GM23338 (cell line): ENCODE measurements at regions not wholly inside any gene's neighbourhood (a gene's known extent, or its start where the extent isn't known, plus 50 kb on each side); places are given as distances from the start of the nearest gene placed in this dataset.

Experiments
- ATAC-seq: fragments of 200-7000 bp; cut with Tn5 transposase; 3 replicates; pipeline ENCODE4 v1.9.1; 2020
- DNase-seq: peaks from one replicate; pipeline ENCODE4 v3.0.0-alpha.2; 2015; ENCODE audit warnings: low spot score
- H2AFZ ChIP-seq: fragments of 200-600 bp; sonication (generic); 2 replicates; pipeline ENCODE4 v1.8.0; 2016; ENCODE audit warnings: antibody characterized with exemption, mild to moderate bottlenecking, moderate library complexity
- H3F3A ChIP-seq: fragments of 200-600 bp; sonication (generic); replicated peaks from 2 replicates; pipeline ENCODE4 v1.8.0; 2017; ENCODE audit warnings: antibody characterized with exemption, mixed run types, low read depth
- H3K27ac ChIP-seq: fragments of 200-600 bp; sonication (generic); 2 replicates; pipeline ENCODE4 v1.6.1; 2016; ENCODE audit warnings: low read depth
- H3K27me3 ChIP-seq: fragments of 200-600 bp; sonication (generic); 2 replicates; pipeline ENCODE4 v1.8.0; 2016; ENCODE audit warnings: mild to moderate bottlenecking, mixed run types, moderate library complexity; ENCODE audit not compliant: insufficient read depth
- H3K36me3 ChIP-seq: fragments of 200-600 bp; sonication (generic); 2 replicates; pipeline ENCODE4 v1.8.0; 2016; ENCODE audit warnings: mild to moderate bottlenecking; ENCODE audit not compliant: insufficient read depth
- H3K4me1 ChIP-seq: fragments of 200-600 bp; sonication (generic); 2 replicates; pipeline ENCODE4 v1.8.0; 2016; ENCODE audit warnings: mild to moderate bottlenecking, moderate library complexity; ENCODE audit not compliant: insufficient read depth
- H3K4me2 ChIP-seq: fragments of 200-600 bp; sonication (generic); 2 replicates; pipeline ENCODE4 v1.7.1; 2017; ENCODE audit warnings: mixed run types
- H3K4me3 ChIP-seq: fragments of 200-600 bp; sonication (generic); 2 replicates; pipeline ENCODE4 v1.6.1; 2016; ENCODE audit warnings: mixed run types
- H3K79me2 ChIP-seq: fragments of 200-600 bp; sonication (generic); replicated peaks from 2 replicates; pipeline ENCODE4 v1.8.0; 2017; ENCODE audit warnings: mild to moderate bottlenecking; ENCODE audit not compliant: insufficient read depth
- H3K9me2 ChIP-seq: fragments of 200-600 bp; sonication (generic); 2 replicates; pipeline ENCODE4 v1.8.0; 2017; ENCODE audit not compliant: insufficient read depth
- H4K20me1 ChIP-seq: fragments of 200-600 bp; sonication (generic); replicated peaks from 2 replicates; pipeline ENCODE4 v1.8.0; 2017; ENCODE audit warnings: mild to moderate bottlenecking; ENCODE audit not compliant: insufficient read depth
- H3K27ac Mint-ChIP-seq: 2 replicates; pipeline ENCODE4 v1.8.0; 2020; ENCODE audit warnings: inconsistent platforms, mild to moderate bottlenecking, moderate library complexity, mixed read lengths
- H3K27me3 Mint-ChIP-seq: 3 replicates; pipeline ENCODE4 v1.8.0; 2022; ENCODE audit warnings: low read depth, mild to moderate bottlenecking, moderate library complexity, mixed read lengths, inconsistent platforms; ENCODE audit not compliant: insufficient read depth, poor library complexity
- H3K36me3 Mint-ChIP-seq: 3 replicates; pipeline ENCODE4 v1.8.0; 2021; ENCODE audit warnings: low read depth, mild to moderate bottlenecking, inconsistent platforms, moderate library complexity, mixed read lengths
- H3K4me1 Mint-ChIP-seq: 3 replicates; pipeline ENCODE4 v1.8.0; 2020; ENCODE audit warnings: mild to moderate bottlenecking, inconsistent platforms, mixed read lengths
- H3K4me3 Mint-ChIP-seq: 3 replicates; pipeline ENCODE4 v1.8.0; 2021; ENCODE audit warnings: moderate library complexity, mild to moderate bottlenecking, inconsistent platforms, mixed read lengths
- H3K9me3 Mint-ChIP-seq: 3 replicates; pipeline ENCODE4 v1.8.0; 2020; ENCODE audit warnings: moderate library complexity, mild to moderate bottlenecking, inconsistent platforms, mixed read lengths
- CTCF ChIP-seq, 2 experiments: fragments of 200-600 bp in 1 of 2; sonication (generic) in 1 of 2; conservative IDR thresholded peaks; 2 replicates each; pipeline versions ENCODE4 v1.5.1 to v1.6.1; 2016 to 2017; ENCODE audit warnings: antibody characterized with exemption in 2 of 2, low read depth in 2 of 2, mild to moderate bottlenecking in 2 of 2, moderate library complexity in 1 of 2
- EZH2phosphoT487 ChIP-seq: fragments of 200-600 bp; sonication (generic); IDR thresholded peaks from one replicate; pipeline ENCODE4 v1.8.1; 2018; ENCODE audit warnings: antibody characterized with exemption; ENCODE audit not compliant: unreplicated experiment
- JUNB ChIP-seq: IDR thresholded peaks from one replicate; pipeline ENCODE4 v1.6.1; 2016; ENCODE audit warnings: antibody characterized with exemption; ENCODE audit not compliant: unreplicated experiment
- NANOG ChIP-seq: IDR thresholded peaks from 2 replicates; pipeline ENCODE4 v1.6.1; 2016; ENCODE audit warnings: antibody characterized with exemption, borderline replicate concordance
- POLR2AphosphoS5 ChIP-seq: IDR thresholded peaks from 2 replicates; pipeline ENCODE4 v1.6.1; 2016; ENCODE audit warnings: antibody characterized with exemption, low read depth
- ZNF331 ChIP-seq: fragments of 250-450 bp; sonication (Bioruptor Pico); IDR thresholded peaks from 2 replicates; pipeline ENCODE4 v1.5.0; 2020; ENCODE audit warnings: low read depth, mild to moderate bottlenecking, moderate library complexity
- TF ChIP-seq, protein P1 (sequence below): fragments of 250-450 bp; sonication (Bioruptor Pico); IDR thresholded peaks from 2 replicates; pipeline ENCODE4 v1.5.0; 2020; ENCODE audit warnings: mild to moderate bottlenecking, moderate library complexity

- TF ChIP-seq, protein P1, sequence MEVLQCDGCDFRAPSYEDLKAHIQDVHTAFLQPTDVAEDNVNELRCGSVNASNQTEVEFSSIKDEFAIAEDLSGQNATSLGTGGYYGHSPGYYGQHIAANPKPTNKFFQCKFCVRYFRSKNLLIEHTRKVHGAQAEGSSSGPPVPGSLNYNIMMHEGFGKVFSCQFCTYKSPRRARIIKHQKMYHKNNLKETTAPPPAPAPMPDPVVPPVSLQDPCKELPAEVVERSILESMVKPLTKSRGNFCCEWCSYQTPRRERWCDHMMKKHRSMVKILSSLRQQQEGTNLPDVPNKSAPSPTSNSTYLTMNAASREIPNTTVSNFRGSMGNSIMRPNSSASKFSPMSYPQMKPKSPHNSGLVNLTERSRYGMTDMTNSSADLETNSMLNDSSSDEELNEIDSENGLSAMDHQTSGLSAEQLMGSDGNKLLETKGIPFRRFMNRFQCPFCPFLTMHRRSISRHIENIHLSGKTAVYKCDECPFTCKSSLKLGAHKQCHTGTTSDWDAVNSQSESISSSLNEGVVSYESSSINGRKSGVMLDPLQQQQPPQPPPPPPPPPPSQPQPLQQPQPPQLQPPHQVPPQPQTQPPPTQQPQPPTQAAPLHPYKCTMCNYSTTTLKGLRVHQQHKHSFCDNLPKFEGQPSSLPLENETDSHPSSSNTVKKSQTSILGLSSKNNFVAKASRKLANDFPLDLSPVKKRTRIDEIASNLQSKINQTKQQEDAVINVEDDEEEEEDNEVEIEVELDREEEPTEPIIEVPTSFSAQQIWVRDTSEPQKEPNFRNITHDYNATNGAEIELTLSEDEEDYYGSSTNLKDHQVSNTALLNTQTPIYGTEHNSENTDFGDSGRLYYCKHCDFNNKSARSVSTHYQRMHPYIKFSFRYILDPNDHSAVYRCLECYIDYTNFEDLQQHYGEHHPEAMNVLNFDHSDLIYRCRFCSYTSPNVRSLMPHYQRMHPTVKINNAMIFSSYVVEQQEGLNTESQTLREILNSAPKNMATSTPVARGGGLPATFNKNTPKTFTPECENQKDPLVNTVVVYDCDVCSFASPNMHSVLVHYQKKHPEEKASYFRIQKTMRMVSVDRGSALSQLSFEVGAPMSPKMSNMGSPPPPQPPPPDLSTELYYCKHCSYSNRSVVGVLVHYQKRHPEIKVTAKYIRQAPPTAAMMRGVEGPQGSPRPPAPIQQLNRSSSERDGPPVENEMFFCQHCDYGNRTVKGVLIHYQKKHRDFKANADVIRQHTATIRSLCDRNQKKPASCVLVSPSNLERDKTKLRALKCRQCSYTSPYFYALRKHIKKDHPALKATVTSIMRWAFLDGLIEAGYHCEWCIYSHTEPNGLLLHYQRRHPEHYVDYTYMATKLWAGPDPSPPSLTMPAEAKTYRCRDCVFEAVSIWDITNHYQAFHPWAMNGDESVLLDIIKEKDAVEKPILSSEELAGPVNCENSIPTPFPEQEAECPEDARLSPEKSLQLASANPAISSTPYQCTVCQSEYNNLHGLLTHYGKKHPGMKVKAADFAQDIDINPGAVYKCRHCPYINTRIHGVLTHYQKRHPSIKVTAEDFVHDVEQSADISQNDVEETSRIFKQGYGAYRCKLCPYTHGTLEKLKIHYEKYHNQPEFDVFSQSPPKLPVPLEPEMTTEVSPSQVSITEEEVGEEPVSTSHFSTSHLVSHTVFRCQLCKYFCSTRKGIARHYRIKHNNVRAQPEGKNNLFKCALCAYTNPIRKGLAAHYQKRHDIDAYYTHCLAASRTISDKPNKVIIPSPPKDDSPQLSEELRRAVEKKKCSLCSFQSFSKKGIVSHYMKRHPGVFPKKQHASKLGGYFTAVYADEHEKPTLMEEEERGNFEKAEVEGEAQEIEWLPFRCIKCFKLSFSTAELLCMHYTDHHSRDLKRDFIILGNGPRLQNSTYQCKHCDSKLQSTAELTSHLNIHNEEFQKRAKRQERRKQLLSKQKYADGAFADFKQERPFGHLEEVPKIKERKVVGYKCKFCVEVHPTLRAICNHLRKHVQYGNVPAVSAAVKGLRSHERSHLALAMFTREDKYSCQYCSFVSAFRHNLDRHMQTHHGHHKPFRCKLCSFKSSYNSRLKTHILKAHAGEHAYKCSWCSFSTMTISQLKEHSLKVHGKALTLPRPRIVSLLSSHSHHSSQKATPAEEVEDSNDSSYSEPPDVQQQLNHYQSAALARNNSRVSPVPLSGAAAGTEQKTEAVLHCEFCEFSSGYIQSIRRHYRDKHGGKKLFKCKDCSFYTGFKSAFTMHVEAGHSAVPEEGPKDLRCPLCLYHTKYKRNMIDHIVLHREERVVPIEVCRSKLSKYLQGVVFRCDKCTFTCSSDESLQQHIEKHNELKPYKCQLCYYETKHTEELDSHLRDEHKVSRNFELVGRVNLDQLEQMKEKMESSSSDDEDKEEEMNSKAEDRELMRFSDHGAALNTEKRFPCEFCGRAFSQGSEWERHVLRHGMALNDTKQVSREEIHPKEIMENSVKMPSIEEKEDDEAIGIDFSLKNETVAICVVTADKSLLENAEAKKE = no peak
- TF ChIP-seq POLR2AphosphoS5 (no peak), EZH2phosphoT487 (no peak), CTCF (conservative IDR thresholded peaks at IDR 0.05; ENCODE audit: low read depth in 2 of 2) (no peak), NANOG (no peak), ZNF331 (CRISPR knock-in tag) (no peak)
Measured at GRCh38 chr6:91941838-91942237, 1355.0 kb upstream of the MAP3K7 start (continued).

- no peak overlapping the region for H3K27ac Mint-ChIP-seq
- no peaks in the 10 kb centered on the region; the same call in 2 of the 3 replicates for H3K36me3 Mint-ChIP-seq
- no peaks in the 10 kb centered on the region for H3K27me3 Mint-ChIP-seq
- Histone ChIP-seq H3F3A (no peaks in the 10 kb centered on the region), H3K79me2 (no peaks in the 10 kb centered on the region), H2AFZ (no peak overlapping the region), H3K4me2 (no peak overlapping the region), H4K20me1 (no peaks in the 10 kb centered on the region), H3K9me2 (no peaks in the 10 kb centered on the region), H3K36me3 (no peaks in the 10 kb centered on the region), H3K4me3 (no peak overlapping the region), H3K27me3 (no peaks in the 10 kb centered on the region), H3K27ac (no peak overlapping the region), H3K4me1 (no peaks in the 10 kb centered on the region)
- H3K9me3 Mint-ChIP-seq = peaks cover 4% of the 10 kb centered on the region; the same call in 1 of the 3 replicates
- ATAC-seq (no peak), DNase-seq (no peak)
- H3K4me1 Mint-ChIP-seq = peaks cover 2% of the 10 kb centered on the region; the same call in 1 of the 3 replicates
- H3K4me3 Mint-ChIP-seq = no peak overlapping the region
- TF ChIP-seq CTCF (conservative IDR thresholded peaks at IDR 0.05; ENCODE audit: low read depth in 2 of 2) (no peak), ZNF331 (CRISPR knock-in tag) (no peak), JUNB (no peak)
Measured at GRCh38 chr6:91940801-91941200, 1353.9 kb upstream of the MAP3K7 start.
